ENCODE measurements at regions not wholly inside any gene's neighbourhood (a gene's known extent, or its start where the extent isn't known, plus 50 kb on each side); places are given as distances from the start of the nearest gene placed in this dataset.

DNA sequence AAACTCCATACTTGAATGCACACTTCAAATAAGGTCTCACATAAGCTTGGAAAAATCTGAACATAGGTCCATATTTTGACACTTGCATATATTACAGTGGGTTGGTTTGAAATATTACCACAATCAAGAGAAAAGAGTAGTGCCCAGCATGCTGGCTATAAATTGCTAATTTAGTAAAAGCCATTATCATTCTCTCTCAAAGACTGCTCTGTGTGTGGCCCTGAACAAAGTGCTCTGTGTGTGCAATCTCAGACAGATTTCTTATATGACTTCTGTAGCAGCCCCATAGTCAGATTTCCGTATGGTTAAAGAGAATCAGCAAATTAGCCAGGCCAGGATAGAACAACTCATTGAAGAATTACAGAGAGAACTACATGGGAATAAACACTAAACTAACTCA is 78.2 kb downstream of the LIG4 start:
- H3K27me3 ChIP-seq (ENCODE audit: control insufficient read depth, insufficient read depth, low read length): no peaks in the 10 kb centered on the region
- POLR2A ChIA-PET: no interaction called here

DNA sequence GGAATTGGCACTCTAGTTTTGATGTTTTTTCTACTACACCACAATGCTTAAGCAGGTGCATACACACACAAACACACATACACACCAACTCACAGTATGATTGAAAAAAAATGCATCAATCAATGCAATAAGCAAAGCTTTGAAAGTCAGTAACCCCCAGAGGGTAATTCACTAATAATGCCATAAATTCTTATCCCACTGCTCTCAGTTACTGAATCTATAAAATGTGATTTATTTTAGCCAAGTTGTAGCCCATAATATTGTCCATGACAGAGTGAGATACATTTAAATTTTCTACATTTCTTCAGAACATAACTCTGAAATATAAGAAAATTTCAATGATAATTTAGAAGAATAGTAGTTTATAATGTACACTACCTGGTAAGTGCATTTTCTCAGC is 87.9 kb downstream of the LIG4 start:
- TF ChIP-seq, protein P1, sequence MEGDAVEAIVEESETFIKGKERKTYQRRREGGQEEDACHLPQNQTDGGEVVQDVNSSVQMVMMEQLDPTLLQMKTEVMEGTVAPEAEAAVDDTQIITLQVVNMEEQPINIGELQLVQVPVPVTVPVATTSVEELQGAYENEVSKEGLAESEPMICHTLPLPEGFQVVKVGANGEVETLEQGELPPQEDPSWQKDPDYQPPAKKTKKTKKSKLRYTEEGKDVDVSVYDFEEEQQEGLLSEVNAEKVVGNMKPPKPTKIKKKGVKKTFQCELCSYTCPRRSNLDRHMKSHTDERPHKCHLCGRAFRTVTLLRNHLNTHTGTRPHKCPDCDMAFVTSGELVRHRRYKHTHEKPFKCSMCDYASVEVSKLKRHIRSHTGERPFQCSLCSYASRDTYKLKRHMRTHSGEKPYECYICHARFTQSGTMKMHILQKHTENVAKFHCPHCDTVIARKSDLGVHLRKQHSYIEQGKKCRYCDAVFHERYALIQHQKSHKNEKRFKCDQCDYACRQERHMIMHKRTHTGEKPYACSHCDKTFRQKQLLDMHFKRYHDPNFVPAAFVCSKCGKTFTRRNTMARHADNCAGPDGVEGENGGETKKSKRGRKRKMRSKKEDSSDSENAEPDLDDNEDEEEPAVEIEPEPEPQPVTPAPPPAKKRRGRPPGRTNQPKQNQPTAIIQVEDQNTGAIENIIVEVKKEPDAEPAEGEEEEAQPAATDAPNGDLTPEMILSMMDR (IDR thresholded peaks at IDR 0.05; ENCODE audit: insufficient read depth, low read depth, low read length): no peak
- DNase-seq (ENCODE audit: low read depth): no peak
- no peaks in the 10 kb centered on the region for H3K36me3 ChIP-seq (ENCODE audit: control insufficient read depth, insufficient read depth, low read length)
- ChIA-PET CTCF (no interaction called here), POLR2A (no interaction called here)
- H3K27me3 ChIP-seq (ENCODE audit: control insufficient read depth, insufficient read depth, low read length): no peaks in the 10 kb centered on the region
- no peak overlapping the region for H3K4me3 ChIP-seq (ENCODE audit: low read depth, low read length)

More for the DNA sequence above, 78.2 kb downstream of the LIG4 start:
- no peak overlapping the region for H3K4me3 ChIP-seq (ENCODE audit: low read depth, low read length)
- CTCF ChIA-PET: no interaction called here
- TF ChIP-seq, protein P1 (IDR thresholded peaks at IDR 0.05; ENCODE audit: insufficient read depth, low read depth, low read length): no peak
- DNase-seq (ENCODE audit: low read depth): no peak
- no peaks in the 10 kb centered on the region for H3K36me3 ChIP-seq (ENCODE audit: control insufficient read depth, insufficient read depth, low read length)

DNA sequence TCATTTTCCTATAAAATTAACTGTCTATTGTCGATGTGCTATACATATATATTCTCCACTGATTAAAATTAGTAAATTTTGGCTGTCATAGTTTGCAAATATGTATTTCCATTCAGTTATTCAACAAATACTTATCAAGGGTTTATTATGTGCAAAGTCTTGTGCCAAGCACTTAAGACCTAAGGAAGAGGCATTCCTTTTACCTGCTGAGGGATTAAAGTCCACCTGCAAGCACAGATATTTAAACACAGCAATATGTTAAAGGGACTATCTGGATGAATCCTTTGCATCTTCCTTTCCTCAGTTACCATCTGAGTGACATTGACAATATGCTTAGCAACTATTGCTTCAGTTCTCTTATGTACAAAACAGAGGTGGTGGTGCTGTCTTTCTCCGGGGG is 89.3 kb downstream of the LIG4 start:
- DNase-seq (ENCODE audit: low read depth): no peak
- TF ChIP-seq, protein P1 (IDR thresholded peaks at IDR 0.05; ENCODE audit: insufficient read depth, low read depth, low read length): no peak
- ChIA-PET POLR2A (no interaction called here), CTCF (interaction anchor here (1.2 kb wide), 1 partner anchor 30 kb away, joined by 3 read pairs; no protein-coding TSS in a partner anchor)
- no peak overlapping the region for H3K4me3 ChIP-seq (ENCODE audit: low read depth, low read length)
- no peaks in the 10 kb centered on the region for H3K27me3 ChIP-seq (ENCODE audit: control insufficient read depth, insufficient read depth, low read length)
- H3K36me3 ChIP-seq (ENCODE audit: control insufficient read depth, insufficient read depth, low read length): no peaks in the 10 kb centered on the region

DNA sequence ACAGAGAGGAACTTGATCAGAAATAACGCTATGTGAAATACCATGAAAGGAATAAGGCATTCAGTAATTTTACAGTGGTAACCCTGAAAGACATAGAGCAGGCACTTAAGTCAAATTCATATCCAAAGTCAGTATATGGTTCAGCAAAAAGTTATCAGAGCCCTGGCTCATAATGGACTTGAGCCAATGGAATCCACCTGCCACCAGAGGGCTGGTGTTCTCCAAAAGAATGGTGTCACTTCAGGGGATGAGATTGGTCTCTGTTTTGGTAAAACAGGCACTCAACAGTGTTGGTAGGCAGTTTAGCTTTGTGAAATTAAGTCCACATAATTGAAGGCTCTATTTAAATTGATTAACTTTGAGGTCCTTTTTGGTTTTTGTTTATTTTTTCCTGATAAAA is 93.9 kb downstream of the LIG4 start:
- no peaks in the 10 kb centered on the region for H3K27me3 ChIP-seq (ENCODE audit: control insufficient read depth, insufficient read depth, low read length)
- ChIA-PET POLR2A (no interaction called here), CTCF (no interaction called here)
- DNase-seq (ENCODE audit: low read depth): no peak
- H3K4me3 ChIP-seq (ENCODE audit: low read depth, low read length): no peak overlapping the region
- TF ChIP-seq, protein P1 (IDR thresholded peaks at IDR 0.05; ENCODE audit: insufficient read depth, low read depth, low read length): no peak
- no peaks in the 10 kb centered on the region for H3K36me3 ChIP-seq (ENCODE audit: control insufficient read depth, insufficient read depth, low read length)

DNA sequence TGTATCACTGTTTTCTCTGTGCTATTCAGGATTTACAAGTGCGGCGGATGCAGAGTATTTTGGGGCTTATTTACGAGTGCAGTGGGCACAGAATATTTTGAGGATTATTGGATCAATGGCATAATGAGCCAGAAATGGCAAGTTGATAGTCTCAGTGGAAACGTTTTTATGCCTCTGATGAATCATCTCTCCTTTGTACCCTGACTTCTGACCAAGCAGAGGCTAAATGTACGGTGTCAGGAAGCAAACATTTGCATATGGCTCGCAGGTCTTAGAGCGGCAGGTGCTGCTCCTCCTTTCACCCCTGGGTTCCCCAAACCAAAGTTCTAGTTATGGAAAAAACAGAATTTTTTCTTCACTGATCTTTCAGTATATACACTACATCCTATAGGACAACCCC is 94.5 kb downstream of the LIG4 start:
- ChIA-PET POLR2A (no interaction called here), CTCF (no interaction called here)
- TF ChIP-seq, protein P1 (IDR thresholded peaks at IDR 0.05; ENCODE audit: insufficient read depth, low read depth, low read length): no peak
- H3K4me3 ChIP-seq (ENCODE audit: low read depth, low read length): no peak overlapping the region
- H3K36me3 ChIP-seq (ENCODE audit: control insufficient read depth, insufficient read depth, low read length): no peaks in the 10 kb centered on the region
- H3K27me3 ChIP-seq (ENCODE audit: control insufficient read depth, insufficient read depth, low read length): no peaks in the 10 kb centered on the region
- DNase-seq (ENCODE audit: low read depth): no peak

All from BJ (cell line).